ENCODE measurements at regions not wholly inside any gene's neighbourhood (a gene's known extent, or its start where the extent isn't known, plus 50 kb on each side); places are given as distances from the start of the nearest gene placed in this dataset.
"Not testable (repeated sequence)": the region's sequence is repeated elsewhere in the genome, so short reads cannot be mapped to it uniquely, and the experiment has no call there.

DNA sequence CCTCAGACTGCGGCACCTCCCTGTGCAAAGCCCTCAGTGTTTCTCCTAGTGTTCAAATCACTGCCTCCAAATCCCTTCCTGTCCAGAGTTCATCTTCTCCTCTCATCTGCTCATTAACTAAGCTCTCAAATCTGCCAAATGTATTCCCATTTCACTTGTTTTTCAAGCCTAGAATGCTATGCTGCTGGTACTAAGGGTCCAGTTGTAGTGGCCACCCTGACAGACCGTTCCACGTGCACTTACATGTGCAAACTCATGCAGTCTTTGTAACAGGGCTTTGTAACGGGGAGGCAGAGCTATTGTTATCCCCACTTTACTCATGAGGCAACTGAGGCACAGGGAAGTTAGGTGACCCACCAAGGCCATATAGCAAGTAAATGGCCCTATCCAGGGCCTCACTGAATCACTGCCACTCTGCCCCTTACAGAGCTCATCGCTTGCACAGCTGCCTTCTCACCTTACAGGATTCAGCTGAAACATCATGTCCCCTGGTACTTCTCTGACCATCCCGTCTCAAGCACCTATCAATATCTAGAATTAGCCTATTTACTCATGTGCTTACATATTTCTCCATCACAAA, 153.0 kb upstream of the PDE1C start:
- no peak for DNase-seq (ENCODE audit: low spot score)

DNA sequence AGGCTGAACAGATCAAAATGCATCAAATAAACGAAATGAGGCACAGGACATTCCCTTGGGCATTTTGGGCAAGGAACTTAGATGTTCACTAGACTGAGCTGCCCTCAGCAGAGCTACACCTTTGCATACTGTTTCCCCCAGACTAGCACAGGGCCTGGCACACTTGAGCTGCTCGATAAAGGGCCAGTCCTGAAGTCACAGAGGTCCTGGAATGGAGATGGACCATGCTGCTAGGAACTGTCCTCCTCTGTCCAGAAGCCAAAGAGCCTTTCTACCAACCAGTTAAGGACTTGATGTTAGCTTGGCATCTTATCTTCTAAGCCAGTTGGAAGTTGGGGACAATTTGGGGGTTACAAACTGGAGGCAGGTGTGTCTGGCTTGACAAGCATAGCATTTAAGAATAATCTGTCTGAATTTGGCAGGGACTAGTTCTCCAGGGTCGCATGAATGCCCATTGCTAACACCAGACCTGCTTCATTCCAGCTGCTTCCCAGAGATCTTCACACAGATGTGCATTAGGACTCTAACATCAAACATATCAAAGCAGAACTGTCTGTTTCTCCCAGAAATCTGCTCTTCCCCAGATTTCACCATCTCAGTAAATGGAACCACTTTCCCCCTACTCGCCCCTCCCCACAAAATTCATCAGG, 152.2 kb upstream of the PDE1C start:
- DNase-seq (ENCODE audit: low spot score): no peak

DNA sequence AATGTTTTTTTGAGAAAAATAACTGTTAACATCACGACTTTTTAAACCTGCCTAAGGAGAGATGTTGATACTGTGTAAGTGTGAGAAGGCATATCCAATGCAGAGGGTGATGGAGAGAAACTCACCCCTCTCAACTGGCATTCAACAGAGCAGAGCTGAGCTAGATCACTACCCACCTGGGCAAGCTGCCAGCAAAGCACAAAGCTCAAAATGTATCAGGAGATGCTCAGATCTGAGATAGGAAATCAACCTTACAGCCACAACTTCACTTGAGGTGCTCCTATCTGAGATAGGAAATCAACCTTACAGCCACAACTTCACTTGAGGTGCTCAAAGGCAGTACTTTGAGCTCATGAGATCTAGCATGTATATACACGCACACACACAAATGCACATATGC, 151.5 kb upstream of the PDE1C start:
- DNase-seq (ENCODE audit: low spot score): no peak

DNA sequence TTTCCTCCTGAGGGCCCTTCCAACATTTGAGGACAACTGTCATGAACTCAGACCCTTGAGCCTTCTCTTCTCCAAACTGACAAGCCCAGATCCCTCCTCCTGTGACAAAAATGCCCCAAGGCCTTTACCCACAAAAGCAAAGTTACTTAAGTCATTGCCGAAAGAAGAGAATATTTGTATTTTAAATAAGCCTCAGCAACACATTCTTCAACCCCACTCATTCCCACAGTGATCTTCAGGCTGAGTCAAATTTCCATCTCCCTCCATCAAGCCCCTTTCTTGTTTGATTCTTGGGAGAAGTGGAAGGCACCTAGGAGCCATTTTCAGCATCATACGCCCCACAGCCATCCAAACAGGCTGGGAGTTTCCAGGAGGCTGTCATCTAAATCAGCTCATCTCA, 150.8 kb upstream of the PDE1C start:
- no peak for DNase-seq (ENCODE audit: low spot score)

DNA sequence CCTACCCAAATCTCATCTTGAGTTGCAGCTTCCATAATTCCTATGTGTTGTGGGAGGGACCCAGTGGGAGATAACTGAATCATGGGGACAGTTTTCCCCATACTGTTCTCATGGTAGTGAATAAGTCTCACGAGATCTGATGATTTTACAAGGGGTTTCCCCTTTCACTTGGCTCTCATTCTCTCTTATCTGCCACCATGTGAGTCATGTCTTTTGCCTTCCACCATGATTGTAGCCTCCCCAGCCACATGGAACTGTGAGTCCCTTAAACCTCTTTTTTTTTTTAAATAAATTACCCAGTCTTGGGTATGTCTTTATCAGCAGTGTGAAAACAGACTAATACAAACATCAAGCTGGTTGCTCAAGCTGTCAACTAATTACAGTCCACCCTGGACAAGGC, 149.6 kb upstream of the PDE1C start:
- not testable (repeated sequence) for DNase-seq (ENCODE audit: low spot score)

DNA sequence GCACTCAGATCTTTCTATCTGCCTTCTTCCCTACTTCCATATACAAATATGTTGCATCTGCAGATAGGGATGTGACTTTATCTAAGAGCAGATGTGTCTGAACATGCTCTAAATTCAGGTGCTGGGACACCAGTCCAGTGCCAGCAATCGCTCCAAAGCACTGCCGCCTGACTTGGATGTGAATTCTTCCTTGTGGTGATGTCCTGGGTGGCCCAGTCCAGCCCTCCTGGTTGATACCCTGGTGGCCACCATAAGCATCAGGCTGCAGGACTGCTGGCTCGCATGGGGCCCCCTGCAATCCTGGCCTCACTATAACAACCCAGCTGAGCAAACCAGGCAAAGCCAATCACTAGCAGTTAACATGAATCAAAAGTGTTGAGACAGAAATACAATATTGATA, 149.2 kb upstream of the PDE1C start:
- no peak for DNase-seq (ENCODE audit: low spot score)

DNA sequence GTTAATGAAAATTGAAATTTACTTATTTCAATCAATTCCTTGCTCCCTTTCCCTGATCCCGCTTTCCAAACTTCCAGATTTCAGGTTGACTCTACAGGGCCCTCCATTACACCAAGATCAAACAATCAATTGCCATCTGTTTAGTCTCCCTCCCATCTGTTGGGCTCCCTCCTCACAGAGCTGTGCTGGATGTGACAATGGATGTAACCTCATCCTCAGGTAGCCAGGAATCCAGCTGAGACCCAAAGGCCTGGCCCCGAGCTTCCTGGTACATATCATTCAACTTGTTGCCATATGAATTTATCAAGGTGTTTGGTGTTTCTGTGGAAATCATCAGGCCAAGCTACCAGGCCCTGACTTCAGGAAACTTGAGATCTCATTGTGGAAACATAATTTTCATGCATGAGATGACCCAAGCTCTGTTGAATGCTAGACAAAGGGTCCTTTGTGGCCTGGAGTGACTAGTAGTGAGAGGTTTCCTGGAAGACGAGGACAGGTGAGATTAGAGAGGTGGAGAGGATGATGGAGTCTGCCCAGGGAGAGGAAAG, 148.6 kb upstream of the PDE1C start:
- DNase-seq (ENCODE audit: low spot score): no peak

DNA sequence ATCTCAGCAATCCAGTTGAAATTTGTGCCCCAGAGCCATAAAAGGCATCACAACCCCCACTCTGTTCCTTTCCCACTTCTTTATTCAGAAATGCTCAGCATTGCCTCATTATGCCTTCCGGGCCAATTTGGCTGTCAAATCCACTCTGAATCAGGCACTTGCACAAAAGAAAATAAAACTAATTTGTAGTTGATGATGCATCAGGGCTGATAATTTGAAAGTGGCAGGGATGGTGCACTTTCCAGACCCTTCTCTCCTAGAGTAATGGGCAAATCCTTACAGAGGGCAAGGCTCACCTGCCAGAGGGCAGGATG, 147.9 kb upstream of the PDE1C start:
- DNase-seq (ENCODE audit: low spot score): no peak

DNA sequence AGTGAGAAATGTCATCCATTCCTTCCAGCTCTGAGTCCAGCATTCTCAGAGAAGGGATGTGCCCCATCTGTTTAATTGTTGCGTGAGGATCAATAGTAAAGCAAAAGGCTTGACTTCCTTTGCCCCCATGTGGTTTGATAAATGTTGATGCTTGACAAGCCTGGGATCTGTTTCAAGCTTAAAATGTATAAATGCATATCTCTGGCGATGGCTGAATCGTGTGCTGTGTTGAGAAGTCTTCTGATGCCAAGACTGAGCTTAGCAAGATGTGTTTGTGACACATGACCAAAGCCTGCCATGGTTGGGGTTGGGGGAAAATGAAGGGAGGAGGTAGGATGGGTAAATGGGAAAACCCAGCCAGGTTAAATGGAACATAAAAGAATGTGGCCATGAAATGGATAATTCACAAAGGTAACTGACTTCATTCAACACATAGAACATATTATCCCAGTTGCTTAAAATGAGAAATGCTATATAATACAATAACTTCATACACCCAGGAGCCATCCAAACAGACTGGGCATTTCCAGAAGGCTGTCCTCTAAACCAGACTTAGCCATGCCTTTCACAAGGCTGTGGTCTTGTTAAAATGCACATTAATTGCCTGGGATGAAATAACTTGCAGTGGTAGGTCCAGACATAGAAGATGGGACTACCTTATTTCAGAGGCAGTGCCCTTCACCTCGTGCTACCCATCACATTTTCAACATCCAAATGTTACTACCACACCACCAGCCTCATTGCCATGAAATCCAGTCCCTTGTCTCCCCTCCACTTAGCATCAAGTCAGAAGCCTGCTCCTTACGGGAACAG, 147.3 kb upstream of the PDE1C start:
- no peak for DNase-seq (ENCODE audit: low spot score)

DNA sequence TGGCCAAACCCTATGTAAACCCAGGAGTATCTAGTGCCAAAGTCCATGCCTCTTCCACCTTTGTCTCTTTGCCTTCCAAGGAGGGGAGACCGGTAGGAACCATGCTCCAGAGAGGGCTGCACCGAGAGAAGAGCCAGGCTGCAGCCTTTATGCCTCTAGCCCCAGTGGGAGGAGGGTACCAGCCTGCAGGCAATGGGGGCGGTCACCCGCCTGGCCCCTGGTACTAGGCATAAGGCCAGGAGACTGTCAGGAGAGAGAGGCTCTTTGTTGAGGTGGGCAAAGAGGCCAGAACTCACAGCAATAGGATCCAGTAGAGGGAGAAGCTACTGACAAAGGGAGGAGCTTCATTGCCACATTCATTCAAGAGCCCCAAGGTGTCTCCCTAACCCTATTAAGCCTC, 146.6 kb upstream of the PDE1C start:
- no peak for DNase-seq (ENCODE audit: low spot score)

DNA sequence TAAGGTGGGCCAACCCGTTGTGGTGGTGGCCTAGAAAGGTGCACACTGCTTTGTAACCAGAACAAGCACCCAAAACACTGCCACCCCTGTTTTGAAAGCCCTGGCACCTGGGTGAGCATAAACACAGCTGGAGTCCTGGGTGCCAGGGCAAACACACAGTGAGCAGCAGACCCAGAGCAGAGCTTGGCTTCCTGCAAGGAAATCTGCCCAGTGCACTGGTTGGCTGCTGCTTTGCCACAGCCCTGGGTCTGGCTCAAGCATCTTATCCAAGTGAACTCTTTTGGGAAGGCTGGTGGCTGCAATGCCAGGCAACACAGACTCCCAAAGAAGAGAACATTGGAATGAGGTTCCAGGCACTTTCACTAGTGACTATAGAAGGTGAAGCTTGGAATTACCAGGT, 145.5 kb upstream of the PDE1C start:
- DNase-seq (ENCODE audit: low spot score): no peak

DNA sequence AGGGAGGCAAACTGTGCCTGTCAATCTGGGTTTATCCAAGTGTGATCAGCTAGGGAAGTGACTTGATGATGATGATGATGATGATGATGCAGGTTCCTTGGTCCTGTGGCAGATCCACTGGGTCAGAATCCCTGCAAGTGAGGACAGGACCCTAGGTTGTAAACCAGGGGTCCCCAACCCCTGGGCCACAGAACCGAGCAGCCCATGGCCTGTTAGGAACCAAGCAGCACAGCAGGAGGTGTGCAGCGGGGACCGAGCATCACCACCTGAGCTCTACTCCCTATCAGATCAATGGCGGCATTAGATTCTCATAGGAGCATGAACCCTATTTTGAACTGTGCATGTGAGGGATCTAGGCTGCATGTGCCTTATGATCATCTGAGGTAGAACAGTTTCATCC, 144.7 kb upstream of the PDE1C start:
- DNase-seq (ENCODE audit: low spot score): no peak

DNA sequence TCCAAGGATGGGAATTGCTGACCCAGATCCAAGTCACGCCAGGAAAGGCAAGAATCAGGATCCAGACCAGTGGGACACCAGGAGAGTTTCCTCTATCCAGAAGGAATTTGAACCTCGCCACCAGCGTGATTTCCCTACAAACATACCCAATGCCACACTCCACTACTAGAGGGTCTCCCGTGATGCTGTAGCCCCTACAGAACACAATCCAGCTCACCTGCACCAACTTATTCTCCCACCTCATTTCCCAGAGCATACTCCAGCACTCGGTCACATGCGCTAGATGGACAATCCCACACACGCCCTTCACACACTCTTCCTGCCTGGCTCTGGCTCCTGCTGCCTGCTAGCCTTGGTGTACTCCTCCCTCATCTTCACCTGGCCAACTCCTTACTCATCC, 142.1 kb upstream of the PDE1C start:
- no peak for DNase-seq (ENCODE audit: low spot score)

DNA sequence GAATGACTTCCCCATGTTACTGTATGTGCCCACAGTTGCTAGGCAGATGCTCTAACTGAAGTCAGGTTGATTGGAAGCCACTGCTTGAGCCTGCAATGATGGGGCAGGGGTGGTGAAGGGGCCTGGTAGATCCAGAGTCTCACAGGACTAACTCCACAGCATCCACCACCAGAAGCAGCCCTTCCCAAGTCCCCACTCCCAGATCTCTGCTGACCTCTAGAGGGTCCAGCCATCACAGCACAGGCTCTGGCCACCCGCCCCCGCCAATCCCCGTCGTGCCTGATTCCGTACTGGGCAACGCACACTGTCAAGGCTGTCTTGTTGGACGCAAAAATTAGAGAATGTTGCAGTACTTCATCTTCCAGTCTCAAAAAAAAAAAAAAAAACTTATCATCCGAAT, 136.8 kb upstream of the PDE1C start:
- DNase-seq (ENCODE audit: low spot score): peak; percentile 31

DNA sequence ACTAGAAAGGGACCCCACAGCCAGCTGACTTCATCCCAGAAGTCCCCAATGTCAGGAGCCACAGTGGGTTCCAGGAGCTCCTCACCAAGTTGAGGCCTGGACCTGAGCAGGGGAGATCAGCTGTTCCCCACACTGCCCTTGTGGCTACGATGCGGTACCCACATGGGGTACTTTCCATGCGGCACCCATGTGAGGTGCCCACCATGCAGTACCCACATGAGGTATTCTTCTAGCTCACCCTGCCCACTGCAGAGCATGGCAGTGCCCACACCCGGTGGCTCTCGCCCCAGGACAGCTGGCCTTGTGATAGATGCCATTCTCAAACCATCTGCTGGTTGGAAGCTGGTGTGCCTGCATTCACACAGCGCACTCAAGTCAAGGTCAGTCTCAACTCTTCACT, 136.3 kb upstream of the PDE1C start:
- DNase-seq (ENCODE audit: low spot score): no peak

DNA sequence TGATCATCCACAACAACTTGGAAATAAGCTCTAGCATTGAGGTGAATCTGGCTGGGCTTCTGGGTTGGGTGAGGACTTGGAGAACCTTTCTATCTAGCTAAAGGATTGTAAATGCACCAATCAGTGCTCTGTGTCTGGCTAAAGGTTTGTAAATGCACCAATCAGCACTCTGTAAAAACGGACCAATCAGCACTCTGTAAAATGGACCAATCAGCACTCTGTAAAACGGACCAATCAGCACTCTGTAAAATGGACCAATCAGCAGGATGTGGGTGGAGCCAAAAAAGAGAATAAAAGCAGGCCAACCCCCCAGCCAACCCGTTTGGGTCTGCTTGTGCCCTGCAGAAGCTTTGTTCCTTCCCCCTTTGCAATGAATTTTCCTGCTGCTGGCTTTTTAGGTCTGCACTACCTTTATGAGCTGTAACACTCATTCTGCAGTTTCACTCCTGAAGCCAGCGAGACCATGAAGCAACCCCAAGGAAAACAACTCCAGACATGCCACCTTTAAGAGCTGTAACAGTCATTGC, 135.2 kb upstream of the PDE1C start:
- DNase-seq (ENCODE audit: low spot score): not testable (repeated sequence)

DNA sequence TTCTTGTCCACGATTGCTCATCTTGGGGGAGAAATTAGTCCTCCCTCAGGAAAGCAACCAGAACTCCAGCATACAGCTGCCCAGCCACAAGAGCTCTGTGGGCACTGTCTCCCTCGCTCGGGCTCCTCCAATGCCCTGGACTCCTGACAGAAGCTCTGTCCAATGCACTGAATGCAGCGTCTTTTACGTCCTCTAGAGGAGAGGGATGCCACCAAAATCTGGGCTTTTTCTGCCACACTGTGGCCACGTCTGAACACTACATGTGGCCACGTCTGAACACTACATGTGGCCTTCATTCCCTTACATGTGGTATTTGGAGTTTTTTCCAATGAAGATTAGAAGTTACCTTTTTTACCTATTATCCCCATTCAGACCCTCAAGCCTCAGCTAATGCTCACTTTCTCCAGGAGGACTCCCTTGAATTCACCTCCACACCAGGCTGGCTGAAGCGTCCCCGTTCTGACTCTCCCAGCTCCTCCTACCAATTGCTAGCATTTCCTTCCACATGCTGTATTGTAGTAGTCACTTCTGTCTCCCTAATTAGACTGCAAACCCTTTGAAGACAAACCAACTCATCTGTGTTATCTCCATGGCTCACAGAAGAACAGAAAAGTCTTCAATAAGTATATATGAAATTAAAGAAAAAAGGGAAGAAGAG, 134.3 kb upstream of the PDE1C start:
- peak; percentile 75 for DNase-seq (ENCODE audit: low spot score)

DNA sequence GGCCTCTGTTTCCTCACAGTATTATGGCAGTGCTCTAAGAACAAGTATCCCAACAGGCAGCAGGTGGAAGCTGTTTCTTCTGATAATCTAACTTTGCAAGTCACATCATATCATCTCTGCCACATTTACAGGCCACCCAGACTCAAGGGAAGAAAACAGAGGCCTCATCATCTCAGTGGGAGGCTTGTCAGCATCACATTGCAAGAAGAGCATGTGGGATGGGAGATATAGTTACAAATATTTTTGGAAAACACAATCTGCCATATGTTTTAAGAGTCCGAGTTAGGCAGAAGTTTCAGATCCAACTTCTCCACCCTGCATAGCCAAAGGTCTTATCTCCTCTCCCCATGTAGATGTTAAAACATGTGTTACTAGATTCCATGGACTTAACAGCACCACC, 130.4 kb upstream of the PDE1C start:
- no peak for DNase-seq (ENCODE audit: low spot score)

DNA sequence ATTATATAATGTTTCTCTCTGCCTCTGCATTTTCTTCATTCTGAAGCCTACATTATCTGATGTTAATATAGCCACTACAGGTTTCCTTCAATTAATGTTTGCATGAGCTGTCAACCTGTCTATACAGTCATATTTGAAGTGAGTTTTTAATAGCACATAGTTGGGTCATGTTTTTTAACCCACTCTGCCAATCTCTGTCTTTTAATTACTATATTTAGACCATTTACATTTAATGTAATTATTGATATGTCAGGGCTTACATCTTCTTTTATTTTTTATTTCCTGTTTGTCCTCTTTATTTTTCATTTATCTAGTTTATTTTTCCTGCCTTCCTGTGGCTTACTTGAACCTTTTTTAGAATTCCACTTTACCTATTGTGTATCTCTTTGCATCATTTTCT, 124.3 kb upstream of the PDE1C start:
- no peak for DNase-seq (ENCODE audit: low spot score)

DNA sequence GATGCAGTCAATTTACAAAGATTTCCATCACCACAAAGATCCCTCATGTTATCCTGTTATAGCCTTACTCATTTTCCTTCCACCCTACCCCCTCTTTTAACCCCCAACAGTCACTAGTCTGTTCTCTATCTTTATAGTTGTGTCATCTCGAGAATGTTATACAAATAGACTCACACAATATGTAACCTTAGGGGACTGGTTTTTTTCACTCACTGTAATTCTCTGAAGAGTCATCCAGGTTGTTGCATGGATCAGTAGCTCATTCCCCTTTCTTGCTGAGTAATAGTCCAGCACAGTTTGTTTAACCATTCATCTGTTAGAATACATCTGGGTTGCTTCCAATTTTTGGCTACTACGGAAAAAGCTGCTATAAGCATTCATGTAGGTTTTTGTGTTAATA, 121.1 kb upstream of the PDE1C start:
- DNase-seq (ENCODE audit: low spot score): no peak

DNA sequence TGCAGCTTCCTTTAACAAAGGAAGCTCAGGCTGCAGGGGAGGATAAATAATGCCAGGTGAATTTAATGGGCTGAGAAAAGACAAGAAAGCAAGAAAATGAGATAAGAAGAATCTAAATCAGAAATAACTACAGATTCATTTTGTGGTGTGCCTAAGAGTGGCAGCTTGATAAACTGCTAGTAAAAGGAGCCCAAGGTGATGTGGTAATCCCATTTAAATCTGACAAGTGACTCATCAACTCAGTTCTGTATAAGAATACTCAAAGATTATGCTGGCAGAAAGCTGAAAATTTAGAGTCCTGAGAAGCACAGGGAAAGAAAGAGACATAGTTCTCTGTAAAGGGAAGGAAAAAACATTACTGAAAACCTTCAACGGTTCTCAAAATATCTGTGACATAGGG, 109.4 kb upstream of the PDE1C start:
- no peak for DNase-seq (ENCODE audit: low spot score)

DNA sequence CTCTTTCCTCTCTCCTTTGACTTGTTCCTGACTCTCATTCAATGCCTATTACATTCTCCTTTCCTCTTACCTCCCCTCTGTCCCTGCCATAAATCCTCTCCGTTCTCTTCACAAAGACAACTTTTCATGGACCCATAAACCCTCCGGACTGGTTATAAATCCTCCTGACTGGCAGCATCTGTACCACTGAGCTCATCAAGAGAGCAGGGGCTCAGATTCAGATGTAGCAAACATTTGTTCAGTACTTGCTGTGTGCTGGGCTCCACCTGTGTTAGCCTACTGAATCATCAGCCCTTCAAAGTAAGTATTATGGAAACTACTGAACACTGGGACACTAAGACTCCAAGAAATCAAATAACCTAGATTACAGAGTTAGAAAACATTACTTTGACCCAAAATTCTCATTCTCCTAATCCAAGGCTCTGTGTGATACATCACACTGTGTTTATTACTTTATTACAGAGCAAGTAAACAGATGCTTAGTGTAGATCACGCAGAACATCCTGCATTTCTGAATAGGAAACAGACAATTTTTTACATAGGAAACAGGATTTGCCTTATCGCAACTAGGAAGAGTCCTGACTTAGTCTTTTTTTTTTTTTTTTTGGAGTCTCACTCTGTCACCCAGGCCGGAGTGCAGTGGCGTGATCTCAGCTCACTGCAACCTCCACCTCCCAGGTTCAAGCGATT, 108.6 kb upstream of the PDE1C start:
- no peak for DNase-seq (ENCODE audit: low spot score)
